HFF-Myc (cell line): ENCODE measurements at regions not wholly inside any gene's neighbourhood (a gene's known extent, or its start where the extent isn't known, plus 50 kb on each side); places are given as distances from the start of the nearest gene placed in this dataset.

Experiments
- DNase-seq: peaks from one replicate; pipeline ENCODE4 v3.0.0-alpha.2; 2011; ENCODE audit warnings: low read depth; ENCODE audit errors: extremely low read depth
- H3K4me3 ChIP-seq: replicated peaks from 2 replicates; pipeline ENCODE4 v1.5.1; 2011; ENCODE audit warnings: low read depth, mild to moderate bottlenecking, control low read depth, low read length
- CTCF ChIP-seq: IDR thresholded peaks from 2 replicates; pipeline ENCODE4 v1.5.1; 2012; ENCODE audit warnings: mild to moderate bottlenecking, low read depth, low read length, control low read depth; ENCODE audit errors: missing control alignments

- no peak for DNase-seq
- no peak overlapping the region for H3K4me3 ChIP-seq
- no peak for TF ChIP-seq CTCF
Observed at GRCh38 chr1:237975376-237975775, 84.7 kb upstream of the ZP4 start.

GRCh38 chr1:237972186-237972585 is 81.5 kb upstream of the ZP4 start:
- no peak overlapping the region for H3K4me3 ChIP-seq
- no peak for DNase-seq
- TF ChIP-seq CTCF, result no peak

- no peak for DNase-seq
- no peak overlapping the region for H3K4me3 ChIP-seq
- no peak for TF ChIP-seq CTCF
Observed at GRCh38 chr1:237962985-237963384, 72.3 kb upstream of the ZP4 start.

- H3K4me3 ChIP-seq, result no peak overlapping the region
- DNase-seq, result no peak
- no peak for TF ChIP-seq CTCF
Observed at GRCh38 chr1:237961754-237962153, 71.0 kb upstream of the ZP4 start.

GRCh38 chr1:237959838-237960237 is 69.1 kb upstream of the ZP4 start:
- no peak for DNase-seq
- no peak overlapping the region for H3K4me3 ChIP-seq
- no peak for TF ChIP-seq CTCF

- TF ChIP-seq CTCF, result no peak
- DNase-seq, result no peak
- no peak overlapping the region for H3K4me3 ChIP-seq
Observed at GRCh38 chr1:237953238-237953637, 62.5 kb upstream of the ZP4 start.
